H1 (cell line): ENCODE measurements at regions not wholly inside any gene's neighbourhood (a gene's known extent, or its start where the extent isn't known, plus 50 kb on each side); places are given as distances from the start of the nearest gene placed in this dataset.

Experiments used
- CTCF ChIA-PET: fragments of 300-600 bp; sonication (Branson Sonifier 250); formaldehyde crosslinking; loops from one replicate; lab custom pipeline; 2021; ENCODE audit not compliant: partially characterized antibody; lab: Charles Lee
- POLR2A ChIA-PET: fragments of 300-600 bp; sonication (Branson Sonifier 250); formaldehyde crosslinking; loops from one replicate; lab custom pipeline; 2021; ENCODE audit warnings: inconsistent platforms; ENCODE audit not compliant: partially characterized antibody; lab: Charles Lee
- DNase-seq, 2 experiments: peaks; one replicate each; pipeline versions ENCODE4 v3.0.0 to v3.0.0-alpha.2; 2010 to 2022; ENCODE audit warnings: low spot score in 2 of 2, low read depth in 1 of 2, mixed read lengths in 1 of 2
- FAIRE-seq: peaks from 2 replicates; lab custom pipeline; 2011; peaks lifted over from hg19 to GRCh38; lab: Jason Lieb, UNC
- H2AFZ ChIP-seq: 2 replicates; pipeline ENCODE4 v1.8.1; 2012; ENCODE audit warnings: low read length, inconsistent platforms
- H2AK5ac ChIP-seq: 2 replicates; pipeline ENCODE4 v1.6.1; 2013; ENCODE audit warnings: low read depth, low read length
- H2BK120ac ChIP-seq: replicated peaks from 2 replicates; pipeline ENCODE3; 2013; ENCODE audit warnings: low read depth, low read length, inconsistent platforms
- H2BK12ac ChIP-seq: 2 replicates; pipeline ENCODE4 v1.6.1; 2013; ENCODE audit warnings: low read depth, low read length
- H2BK15ac ChIP-seq: 2 replicates; pipeline ENCODE4 v1.6.1; 2013; ENCODE audit warnings: low read length
- H2BK20ac ChIP-seq: 2 replicates; pipeline ENCODE4 v1.6.1; 2013; ENCODE audit warnings: low read length
- H2BK5ac ChIP-seq: 2 replicates; pipeline ENCODE4 v1.6.1; 2013; ENCODE audit warnings: low read depth, low read length
- H3K14ac ChIP-seq: 2 replicates; pipeline ENCODE4 v1.6.1; 2013; ENCODE audit warnings: inconsistent platforms; ENCODE audit not compliant: insufficient read length
- H3K18ac ChIP-seq: 2 replicates; pipeline ENCODE4 v1.6.1; 2013; ENCODE audit warnings: low read length; ENCODE audit errors: extremely low read depth
- H3K23ac ChIP-seq: 2 replicates; pipeline ENCODE4 v1.6.1; 2013; ENCODE audit warnings: inconsistent platforms; ENCODE audit not compliant: insufficient read length
- H3K23me2 ChIP-seq: 2 replicates; pipeline ENCODE4 v1.6.1; 2013; ENCODE audit warnings: low read depth, low read length
- H3K27ac ChIP-seq: 2 replicates; pipeline ENCODE4 v1.6.1; 2011; ENCODE audit warnings: low read depth, low read length, inconsistent platforms
- H3K27me3 ChIP-seq, 4 experiments: replicated peaks in 1 of 4; 1 replicate in 1 of 4; 2 replicates in 3 of 4; pipeline versions ENCODE4 v1.6.1 to v1.8.1; 2011 to 2013; ENCODE audit warnings: low read length in 3 of 4, mild to moderate bottlenecking in 3 of 4, inconsistent platforms in 2 of 4, mixed read lengths in 2 of 4, moderate library complexity in 1 of 4; ENCODE audit not compliant: control insufficient read depth in 3 of 4, insufficient read depth in 3 of 4; ENCODE audit errors: extremely low read depth in 1 of 4
- H3K36me3 ChIP-seq, 4 experiments: 2 replicates each; pipeline versions ENCODE4 v1.6.1 to v1.8.1; 2011 to 2013; ENCODE audit warnings: mild to moderate bottlenecking in 4 of 4, low read length in 3 of 4, moderate library complexity in 2 of 4, control low read depth in 1 of 4, inconsistent platforms in 1 of 4; ENCODE audit not compliant: insufficient read depth in 4 of 4, control insufficient read depth in 2 of 4
- H3K4ac ChIP-seq: replicated peaks from 2 replicates; pipeline ENCODE3; 2013; ENCODE audit warnings: low read length, low read depth, mixed read lengths, inconsistent platforms; ENCODE audit not compliant: insufficient read length
- H3K4me1 ChIP-seq, 4 experiments: replicated peaks in 1 of 4; 1 replicate in 1 of 4; 2 replicates in 3 of 4; pipeline versions ENCODE4 v1.6.1 to v1.8.1; 2011 to 2013; ENCODE audit warnings: low read length in 3 of 4, inconsistent platforms in 2 of 4, mixed read lengths in 1 of 4; ENCODE audit not compliant: insufficient read depth in 4 of 4, control insufficient read depth in 3 of 4
- H3K4me2 ChIP-seq, 2 experiments: 2 replicates each; pipeline versions ENCODE4 v1.6.1 to v1.8.1; 2011 to 2013; ENCODE audit warnings: low read depth in 2 of 2, low read length in 2 of 2, control low read depth in 1 of 2, inconsistent platforms in 1 of 2, mild to moderate bottlenecking in 1 of 2; ENCODE audit not compliant: insufficient read depth in 1 of 2
- H3K4me3 ChIP-seq, 4 experiments: fragments of 200-600, 300-600 bp in 1 of 4; sonication (generic), shearing (Covaris generic), sonication (Bioruptor Twin) in 1 of 4; 2 replicates each; pipeline versions ENCODE4 v1.5.1 to v1.8.1; 2011 to 2016; ENCODE audit warnings: low read length in 4 of 4, low read depth in 3 of 4, control low read depth in 2 of 4, inconsistent platforms in 2 of 4, mild to moderate bottlenecking in 2 of 4, mixed read lengths in 1 of 4, moderate library complexity in 1 of 4; ENCODE audit not compliant: insufficient read depth in 2 of 4; ENCODE audit errors: extremely low read depth in 1 of 4
- H3K56ac ChIP-seq: replicated peaks from 2 replicates; pipeline ENCODE3; 2013; ENCODE audit warnings: low read depth, mild to moderate bottlenecking, mixed read lengths, low read length, inconsistent platforms; ENCODE audit not compliant: insufficient read length
- H3K79me1 ChIP-seq: 2 replicates; pipeline ENCODE4 v1.6.1; 2013; ENCODE audit warnings: low read depth, low read length, control low read depth
- H3K79me2 ChIP-seq, 2 experiments: 2 replicates each; pipeline versions ENCODE4 v1.6.1 to v1.8.1; 2012 to 2013; ENCODE audit warnings: low read length in 2 of 2, mild to moderate bottlenecking in 2 of 2, inconsistent platforms in 1 of 2; ENCODE audit not compliant: insufficient read depth in 2 of 2, control insufficient read depth in 1 of 2
- H3K9ac ChIP-seq, 4 experiments: replicated peaks in 1 of 4; 1 replicate in 1 of 4; 2 replicates in 3 of 4; pipeline versions ENCODE4 v1.6.1 to v1.8.1; 2011 to 2013; ENCODE audit warnings: low read depth in 3 of 4, low read length in 3 of 4, control low read depth in 2 of 4, mild to moderate bottlenecking in 2 of 4, moderate library complexity in 2 of 4, inconsistent platforms in 1 of 4; ENCODE audit errors: extremely low read depth in 1 of 4
- H3K9me3 ChIP-seq, 2 experiments: 2 replicates each; pipeline versions ENCODE4 v1.6.1 to v1.8.1; 2012 to 2013; ENCODE audit warnings: mild to moderate bottlenecking in 2 of 2, moderate library complexity in 2 of 2, control low read depth in 1 of 2, inconsistent platforms in 1 of 2, low read depth in 1 of 2, low read length in 1 of 2, mixed read lengths in 1 of 2; ENCODE audit not compliant: insufficient read depth in 2 of 2
- H4K20me1 ChIP-seq, 2 experiments: replicated peaks in 1 of 2; 2 replicates each; pipeline versions ENCODE3 to v1.8.1; 2011 to 2013; ENCODE audit warnings: inconsistent platforms in 2 of 2, low read length in 2 of 2, mild to moderate bottlenecking in 1 of 2; ENCODE audit not compliant: insufficient read depth in 2 of 2, control insufficient read depth in 1 of 2
- H4K5ac ChIP-seq: 2 replicates; pipeline ENCODE4 v1.6.1; 2013; ENCODE audit warnings: low read length, low read depth, mixed read lengths, inconsistent platforms; ENCODE audit not compliant: insufficient read length
- H4K8ac ChIP-seq: 2 replicates; pipeline ENCODE4 v1.8.0; 2013; ENCODE audit warnings: mild to moderate bottlenecking, moderate library complexity, low read length, inconsistent platforms; ENCODE audit not compliant: insufficient read depth; ENCODE audit errors: extremely low read depth
- H4K91ac ChIP-seq: replicated peaks from 2 replicates; pipeline ENCODE3; 2013; ENCODE audit warnings: low read length, mixed read lengths, inconsistent platforms; ENCODE audit not compliant: insufficient read length
- GTF2F1 ChIP-seq: IDR thresholded peaks from 2 replicates; pipeline ENCODE4 v1.6.1; 2012; ENCODE audit warnings: low read depth, low read length, improper control_type of control experiment, borderline replicate concordance
- HDAC6 ChIP-seq: IDR thresholded peaks from one replicate; pipeline ENCODE4 v1.7.1; 2012; ENCODE audit warnings: low read depth, mild to moderate bottlenecking, inconsistent platforms, low read length, moderate library complexity
- JUND ChIP-seq: IDR thresholded peaks from 2 replicates; pipeline ENCODE4 v1.6.1; 2011; ENCODE audit warnings: mild to moderate bottlenecking, improper control_type of control experiment, low read length
- KDM4A ChIP-seq: IDR thresholded peaks from one replicate; pipeline ENCODE4 v1.7.1; 2012; ENCODE audit warnings: low read depth, mild to moderate bottlenecking, moderate library complexity, low read length, inconsistent platforms; ENCODE audit not compliant: severe bottlenecking
- SIX5 ChIP-seq: IDR thresholded peaks from 2 replicates; pipeline ENCODE4 v1.6.1; 2011; ENCODE audit warnings: mild to moderate bottlenecking, low read depth, low read length
- YY1 ChIP-seq: IDR thresholded peaks from 2 replicates; pipeline ENCODE4 v1.6.1; 2011; ENCODE audit warnings: low read depth, mild to moderate bottlenecking, low read length
- WGBS, 2 experiments: shearing (Covaris generic) in 1 of 2; methylation state at CpG; one replicate each; pipeline versions ENCODE4 v1.1.6 to v1.1.7; 2013 to 2015; ENCODE audit warnings: low lambda C conversion rate in 2 of 2, mixed read lengths in 2 of 2, inconsistent platforms in 1 of 2, low coverage in 1 of 2, missing lambda C conversion rate in 1 of 2; ENCODE audit not compliant: insufficient replicate concordance in 2 of 2, insufficient coverage in 1 of 2, insufficient read length in 1 of 2; ENCODE audit errors: extremely low coverage in 1 of 2, missing lambda C conversion rate in 1 of 2; 5-methylcytosine and 5-hydroxymethylcytosine counted together

GRCh38 chr21:27513016-27513415 is 546.1 kb upstream of the ADAMTS5 start:
- H4K5ac ChIP-seq = no peak overlapping the region
- no peaks in the 10 kb centered on the region for H4K20me1 ChIP-seq
- H3K23ac ChIP-seq = no peak overlapping the region
- DNase-seq = no peak
- WGBS, 2 experiments = 81% methylated on average over 1 of the region's 1 CpG; no CpG with 5 or more reads in 1 of the 2 experiments
- no peaks in the 10 kb centered on the region for H3K4me1 ChIP-seq
- no peak overlapping the region for H2BK12ac ChIP-seq
- no peak overlapping the region for H3K56ac ChIP-seq
- TF ChIP-seq GTF2F1 (no peak), KDM4A (no peak), YY1 (no peak), SIX5 (no peak), JUND (no peak), HDAC6 (no peak)
- TF ChIP-seq, all 59 proteins: peak for 0
- CTCF ChIA-PET = no interaction called here
- H3K27me3 ChIP-seq = no peaks in the 10 kb centered on the region
- POLR2A ChIA-PET = no interaction called here
- no peak overlapping the region for H2BK20ac ChIP-seq
- no peak overlapping the region for H3K4ac ChIP-seq
- no peaks in the 10 kb centered on the region for H3K36me3 ChIP-seq
- no peak overlapping the region for H3K9ac ChIP-seq
- no peak for FAIRE-seq
- no peak overlapping the region for H4K8ac ChIP-seq
- no peak overlapping the region for H3K27ac ChIP-seq
- no peak overlapping the region for H3K4me3 ChIP-seq
- no peaks in the 10 kb centered on the region for H3K23me2 ChIP-seq
- no peak overlapping the region for H2AK5ac ChIP-seq
- H3K14ac ChIP-seq = no peak overlapping the region
- no peak overlapping the region for H2BK15ac ChIP-seq
- no peak overlapping the region for H2BK5ac ChIP-seq
- no peak overlapping the region for H2AFZ ChIP-seq
- no peak overlapping the region for H3K4me2 ChIP-seq
- peaks cover 8 to 12% of the 10 kb centered on the region in 2 experiments for H3K9me3 ChIP-seq
- no peaks in the 10 kb centered on the region for H3K79me2 ChIP-seq
- H3K18ac ChIP-seq = no peak overlapping the region
- no peak overlapping the region for H4K91ac ChIP-seq
- H3K79me1 ChIP-seq = no peaks in the 10 kb centered on the region
- no peak overlapping the region for H2BK120ac ChIP-seq
